Hepatocyte (in vitro differentiated cells): ENCODE measurements at regions not wholly inside any gene's neighbourhood (a gene's known extent, or its start where the extent isn't known, plus 50 kb on each side); places are given as distances from the start of the nearest gene placed in this dataset.

ENCODE experiments used
- EZH2 ChIP-seq: fragments of 200-600 bp; sonication (generic); IDR thresholded peaks from 2 replicates; pipeline ENCODE4 v1.6.1; 2016; ENCODE audit warnings: antibody characterized with exemption, mild to moderate bottlenecking, borderline replicate concordance
- EZH2phosphoT487 ChIP-seq: fragments of 200-600 bp; sonication (generic); IDR thresholded peaks from one replicate; pipeline ENCODE4 v1.6.1; 2018; ENCODE audit warnings: antibody characterized with exemption, mild to moderate bottlenecking, low read depth, moderate library complexity; ENCODE audit not compliant: unreplicated experiment, severe bottlenecking
- TF ChIP-seq, protein P1 (sequence below): fragments of 200-600 bp; sonication (generic); IDR thresholded peaks from 2 replicates; pipeline ENCODE4 v1.5.1; 2016; ENCODE audit warnings: antibody characterized with exemption, mild to moderate bottlenecking; ENCODE audit not compliant: poor library complexity

DNA sequence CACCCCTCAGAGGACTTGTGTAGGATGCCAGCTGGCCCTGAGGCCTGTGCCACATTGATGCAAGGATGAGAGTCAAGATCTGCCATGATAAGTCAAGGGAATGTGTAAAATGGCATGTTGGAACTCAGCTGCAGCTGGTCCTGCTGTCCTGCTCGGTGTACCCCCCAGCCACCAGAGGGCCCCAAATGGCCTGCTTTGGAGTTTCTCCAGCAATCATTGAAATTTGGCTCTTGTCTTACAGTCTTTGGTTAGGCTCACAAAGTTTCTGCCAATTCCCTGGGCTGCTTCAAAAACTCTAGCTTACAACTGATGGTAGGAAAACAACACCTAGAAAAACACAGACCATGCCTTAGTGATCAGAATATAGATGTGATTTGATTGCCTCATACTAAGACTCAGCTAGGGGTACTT is 76.8 kb downstream of the HSD17B6 start:
- TF ChIP-seq, protein P1, sequence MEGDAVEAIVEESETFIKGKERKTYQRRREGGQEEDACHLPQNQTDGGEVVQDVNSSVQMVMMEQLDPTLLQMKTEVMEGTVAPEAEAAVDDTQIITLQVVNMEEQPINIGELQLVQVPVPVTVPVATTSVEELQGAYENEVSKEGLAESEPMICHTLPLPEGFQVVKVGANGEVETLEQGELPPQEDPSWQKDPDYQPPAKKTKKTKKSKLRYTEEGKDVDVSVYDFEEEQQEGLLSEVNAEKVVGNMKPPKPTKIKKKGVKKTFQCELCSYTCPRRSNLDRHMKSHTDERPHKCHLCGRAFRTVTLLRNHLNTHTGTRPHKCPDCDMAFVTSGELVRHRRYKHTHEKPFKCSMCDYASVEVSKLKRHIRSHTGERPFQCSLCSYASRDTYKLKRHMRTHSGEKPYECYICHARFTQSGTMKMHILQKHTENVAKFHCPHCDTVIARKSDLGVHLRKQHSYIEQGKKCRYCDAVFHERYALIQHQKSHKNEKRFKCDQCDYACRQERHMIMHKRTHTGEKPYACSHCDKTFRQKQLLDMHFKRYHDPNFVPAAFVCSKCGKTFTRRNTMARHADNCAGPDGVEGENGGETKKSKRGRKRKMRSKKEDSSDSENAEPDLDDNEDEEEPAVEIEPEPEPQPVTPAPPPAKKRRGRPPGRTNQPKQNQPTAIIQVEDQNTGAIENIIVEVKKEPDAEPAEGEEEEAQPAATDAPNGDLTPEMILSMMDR, result peak; percentile 57
- TF ChIP-seq EZH2 (no peak), EZH2phosphoT487 (no peak)
